RPMI8226 (cell line): ENCODE measurements at regions not wholly inside any gene's neighbourhood (a gene's known extent, or its start where the extent isn't known, plus 50 kb on each side); places are given as distances from the start of the nearest gene placed in this dataset.
"Not testable (repeated sequence)": the region's sequence is repeated elsewhere in the genome, so short reads cannot be mapped to it uniquely, and the experiment has no call there.

Experiments
- DNase-seq: peaks from one replicate; pipeline ENCODE4 v3.0.0-alpha.2; 2015

- not testable (repeated sequence) for DNase-seq
These were observed 83.9 kb upstream of the ZNG1F start for GRCh38 chr9:41272879-41273548.

- DNase-seq: not testable (repeated sequence)
These were observed 81.9 kb upstream of the ZNG1F start for GRCh38 chr9:41270992-41271391.

- not testable (repeated sequence) for DNase-seq
These were observed 80.4 kb upstream of the ZNG1F start for GRCh38 chr9:41269471-41269870.

GRCh38 chr9:41269054-41269453 is 79.9 kb upstream of the ZNG1F start:
- not testable (repeated sequence) for DNase-seq

GRCh38 chr9:41266602-41267001 is 77.5 kb upstream of the ZNG1F start:
- not testable (repeated sequence) for DNase-seq

- not testable (repeated sequence) for DNase-seq
These were observed 76.9 kb upstream of the ZNG1F start for GRCh38 chr9:41266000-41266399.

GRCh38 chr9:41251973-41252372 is 62.9 kb upstream of the ZNG1F start:
- not testable (repeated sequence) for DNase-seq

GRCh38 chr9:41251101-41251500 is 62.0 kb upstream of the ZNG1F start:
- DNase-seq: not testable (repeated sequence)

GRCh38 chr9:41246702-41247101 is 57.6 kb upstream of the ZNG1F start:
- DNase-seq: not testable (repeated sequence)
